ENCODE measurements at regions not wholly inside any gene's neighbourhood (a gene's known extent, or its start where the extent isn't known, plus 50 kb on each side); places are given as distances from the start of the nearest gene placed in this dataset.

DNA sequence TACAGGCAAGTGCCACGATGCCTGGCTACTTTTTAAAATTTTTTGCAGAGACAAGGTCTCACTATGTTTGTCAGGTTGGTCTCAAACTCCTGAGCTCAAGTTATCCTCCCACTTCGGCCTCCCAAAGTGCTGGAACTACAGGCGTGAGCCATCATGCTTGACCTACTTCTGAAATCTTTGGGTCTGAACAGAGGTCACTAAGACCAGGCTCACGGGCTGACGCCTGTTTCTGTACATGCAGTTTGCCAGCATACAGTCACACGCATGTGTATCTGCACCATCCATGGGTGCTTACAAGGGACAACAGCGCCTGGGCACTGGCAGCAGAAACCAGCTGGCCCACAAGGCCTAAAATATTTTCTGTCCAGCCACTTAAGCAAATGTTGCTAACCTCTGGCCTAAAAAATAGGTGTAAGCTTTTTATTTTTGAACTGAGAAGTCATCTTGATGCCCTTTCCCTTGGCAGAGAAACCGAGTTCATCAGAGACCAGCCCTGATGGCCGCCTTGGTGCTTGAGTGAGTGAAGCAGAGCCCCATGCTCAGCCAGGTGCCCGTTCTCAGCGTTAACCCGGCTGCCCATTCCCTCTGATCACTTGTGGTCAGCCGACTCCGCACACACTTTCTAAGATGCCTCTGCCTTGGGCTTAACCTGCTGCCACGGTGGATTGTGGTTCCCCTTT is 425.2 kb downstream of the OCA2 start:
- in situ Hi-C loops (cut with HindIII; ENCODE audit: low sequenced_read_pairs): no loop called here
- no peak for DNase-seq (ENCODE audit: low spot score)

DNA sequence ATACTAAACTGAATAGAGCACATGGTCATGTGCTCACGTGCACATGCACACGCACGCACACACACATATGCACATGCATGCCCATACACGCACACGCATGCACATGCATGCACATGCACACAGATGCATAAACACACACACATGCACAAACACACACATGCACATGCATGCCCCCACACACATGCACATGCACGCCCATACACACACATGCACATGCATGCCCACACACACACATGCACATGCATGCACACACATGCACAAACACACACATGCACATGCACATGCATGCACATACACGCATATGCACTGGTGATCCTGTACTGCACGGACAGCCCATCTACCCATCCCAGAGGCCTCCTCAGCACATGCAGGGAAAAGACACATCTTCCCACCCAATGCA is 426.6 kb downstream of the OCA2 start:
- in situ Hi-C loops (cut with HindIII; ENCODE audit: low sequenced_read_pairs): no loop called here
- no peak for DNase-seq (ENCODE audit: low spot score)

DNA sequence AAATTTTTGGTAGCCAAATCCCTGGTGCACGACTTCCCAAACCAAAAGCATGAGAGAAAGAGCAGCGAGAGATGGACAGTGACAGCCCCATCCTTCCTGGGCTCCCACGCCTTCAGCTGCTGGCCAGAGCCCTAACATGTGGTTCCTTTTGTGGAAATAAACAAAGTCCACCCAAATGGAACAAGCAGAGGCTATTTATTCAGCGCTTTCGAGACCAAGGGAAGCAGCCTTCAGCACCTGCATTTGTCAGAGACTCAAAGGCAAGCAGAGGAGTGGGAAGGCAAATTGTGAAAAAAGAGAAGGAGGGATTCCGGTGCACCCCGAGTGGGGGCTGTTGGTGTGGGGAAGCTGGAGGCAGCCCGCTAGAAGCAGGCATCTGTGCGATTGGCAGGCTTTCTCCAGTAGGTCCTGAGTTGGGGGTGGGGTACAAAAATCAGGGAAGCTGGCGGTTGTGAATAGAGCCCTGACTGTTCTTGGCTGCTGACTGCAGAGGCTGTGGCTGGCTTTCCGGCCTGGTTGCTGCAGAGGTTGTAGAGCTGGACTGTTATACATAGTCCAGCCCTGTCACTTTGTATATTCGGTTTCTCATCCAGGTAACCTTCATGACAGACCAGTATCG is 427.2 kb downstream of the OCA2 start:
- DNase-seq (ENCODE audit: low spot score): no peak
- in situ Hi-C loops (cut with HindIII; ENCODE audit: low sequenced_read_pairs): no loop called here

DNA sequence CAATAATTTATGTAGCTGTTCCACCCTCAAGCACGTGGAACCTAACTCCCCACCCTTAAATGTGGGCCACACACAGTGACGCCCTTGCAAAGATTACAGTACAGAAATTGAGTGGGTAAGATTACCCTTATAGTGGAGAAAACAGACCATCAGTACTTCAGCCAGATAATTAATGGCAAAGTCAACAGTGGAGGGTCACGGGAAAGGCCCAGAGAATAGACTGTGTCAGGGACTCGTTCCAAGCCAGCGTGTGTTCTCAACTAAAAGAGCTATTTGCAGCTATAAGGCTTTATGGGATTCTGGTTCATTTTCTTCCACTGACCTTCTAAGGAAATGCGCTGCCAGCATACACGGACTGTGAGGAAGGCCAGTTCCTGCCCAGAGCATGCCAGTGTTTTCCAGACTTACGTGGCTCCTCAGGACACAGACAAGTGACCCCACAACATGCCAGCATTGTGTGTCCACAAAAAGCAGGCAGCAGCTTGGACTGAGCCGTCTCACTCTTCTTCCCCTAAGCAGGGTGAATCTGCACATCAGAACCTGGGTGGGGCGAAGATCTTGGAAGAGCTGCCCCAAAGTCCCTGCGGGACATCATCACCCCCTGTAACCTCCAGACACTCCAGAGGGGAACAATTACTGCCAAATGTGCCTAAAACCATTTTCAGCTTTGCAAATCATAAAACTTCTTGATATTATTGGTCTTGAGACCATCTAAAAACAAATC is 428.5 kb downstream of the OCA2 start:
- in situ Hi-C loops (cut with HindIII; ENCODE audit: low sequenced_read_pairs): no loop called here
- no peak for DNase-seq (ENCODE audit: low spot score)

DNA sequence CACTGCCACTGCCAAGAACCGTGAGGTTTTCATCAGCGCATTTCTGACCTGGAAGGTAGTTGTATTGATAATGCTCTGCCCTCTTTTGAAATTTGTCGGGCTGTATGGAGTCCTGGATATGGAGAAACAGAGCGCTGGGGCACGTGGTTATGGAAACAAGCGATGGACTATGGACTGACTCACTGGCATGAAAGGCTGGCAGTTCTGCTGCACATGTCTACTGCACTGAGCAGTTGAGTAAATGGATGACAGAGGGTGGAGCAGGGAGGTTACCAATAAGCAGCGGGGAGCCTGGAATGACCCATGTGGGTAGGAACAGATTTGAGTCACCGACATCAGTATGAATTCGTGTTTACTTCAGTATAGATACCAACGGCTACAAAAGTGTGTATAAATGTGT is 429.5 kb downstream of the OCA2 start:
- in situ Hi-C loops (cut with HindIII; ENCODE audit: low sequenced_read_pairs): no loop called here
- no peak for DNase-seq (ENCODE audit: low spot score)

DNA sequence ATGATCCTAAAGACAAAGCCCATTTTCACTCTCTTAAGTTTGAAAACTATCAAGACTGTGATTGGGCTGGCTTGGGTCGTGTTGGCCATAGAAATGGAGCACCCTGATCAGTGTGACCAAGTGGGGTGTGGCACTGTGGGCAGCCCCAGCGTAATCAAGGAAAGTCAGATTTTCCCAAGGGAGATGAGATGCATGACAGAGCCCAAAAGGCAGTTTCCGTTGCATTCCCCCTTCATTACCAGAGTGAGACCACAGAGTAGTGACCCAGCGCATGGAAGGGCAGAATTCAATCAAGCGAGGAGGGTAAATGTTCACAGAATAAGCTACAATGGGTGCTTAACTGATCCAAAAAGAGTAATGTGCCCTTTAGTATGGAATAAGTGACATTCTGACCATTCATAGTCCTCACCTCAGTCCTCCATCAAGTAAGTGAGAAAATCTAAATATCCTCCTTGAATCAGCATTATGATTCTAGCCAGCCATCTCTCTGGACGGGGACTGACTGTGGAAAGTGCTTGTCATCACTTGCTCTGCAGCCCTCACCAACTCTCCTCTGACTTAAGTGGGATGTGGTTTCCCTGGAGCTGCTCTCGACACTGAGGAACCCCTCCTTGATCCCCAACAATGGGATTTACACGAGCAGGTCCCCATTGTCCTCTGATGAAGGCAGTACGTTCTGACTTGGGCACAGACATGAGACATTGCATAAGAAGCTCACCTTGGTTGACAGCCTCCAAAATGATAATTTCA is 430.5 kb downstream of the OCA2 start:
- no peak for DNase-seq (ENCODE audit: low spot score)
- in situ Hi-C loops (cut with HindIII; ENCODE audit: low sequenced_read_pairs): no loop called here

DNA sequence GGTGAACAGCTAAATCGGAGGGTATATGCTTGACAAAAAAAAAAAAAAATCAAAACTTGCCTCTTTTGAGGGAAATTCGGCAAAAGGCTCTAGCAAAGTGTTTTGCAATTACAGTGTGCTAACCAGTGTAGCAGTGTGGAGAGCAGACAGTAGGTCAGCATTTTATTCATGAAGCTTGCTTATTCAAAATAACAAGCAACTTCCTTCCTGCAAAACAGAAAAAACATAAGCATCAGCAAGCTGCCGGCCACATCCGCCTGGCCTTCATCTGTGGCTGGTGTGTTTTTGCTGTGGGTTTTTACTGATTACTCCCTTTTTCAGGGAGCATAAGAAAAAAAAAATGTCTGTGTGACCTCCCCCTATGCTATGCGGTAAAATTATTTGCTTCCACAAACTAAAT is 434.1 kb downstream of the OCA2 start:
- no peak for DNase-seq (ENCODE audit: low spot score)
- in situ Hi-C loops (cut with HindIII; ENCODE audit: low sequenced_read_pairs): no loop called here

DNA sequence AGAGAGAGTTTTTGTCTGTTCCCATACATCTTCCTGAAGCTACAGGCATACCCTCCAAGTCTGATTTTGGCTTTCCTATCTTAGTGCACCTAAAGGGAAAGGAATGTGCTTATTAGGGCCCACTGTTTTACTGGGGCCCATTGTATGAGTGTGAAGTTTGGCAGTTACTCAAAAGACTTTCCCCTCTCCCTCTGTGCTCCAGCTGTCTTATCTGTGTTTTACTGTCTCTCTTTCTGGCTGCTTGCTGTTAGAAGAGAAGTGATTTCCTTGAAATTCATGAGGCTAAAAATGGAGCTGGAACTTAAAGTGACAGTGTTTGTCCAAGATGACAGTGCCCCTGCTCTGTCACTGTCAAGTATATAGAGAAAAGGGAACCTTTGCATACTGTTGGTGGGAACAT is 436.2 kb downstream of the OCA2 start:
- no peak for DNase-seq (ENCODE audit: low spot score)
- in situ Hi-C loops (cut with HindIII; ENCODE audit: low sequenced_read_pairs): no loop called here

DNA sequence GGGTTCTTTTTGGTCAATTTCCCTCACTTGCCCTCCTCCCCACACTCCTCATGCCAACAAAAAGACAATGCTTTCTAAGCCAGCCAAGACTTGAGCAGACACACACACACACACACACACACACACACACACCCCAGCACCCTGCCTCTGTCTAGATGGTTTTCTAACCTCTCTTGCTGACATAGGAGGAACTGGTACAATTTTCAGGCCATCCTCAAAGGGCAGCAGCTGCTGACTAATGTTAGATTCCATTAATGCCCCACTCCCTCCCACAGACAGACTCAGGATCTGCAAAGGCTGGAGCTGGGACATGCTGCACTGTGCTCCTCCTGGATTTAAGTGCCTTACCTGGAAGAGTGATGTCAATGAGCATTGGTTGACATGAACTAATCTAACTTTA is 438.4 kb downstream of the OCA2 start:
- in situ Hi-C loops (cut with HindIII; ENCODE audit: low sequenced_read_pairs): no loop called here

DNA sequence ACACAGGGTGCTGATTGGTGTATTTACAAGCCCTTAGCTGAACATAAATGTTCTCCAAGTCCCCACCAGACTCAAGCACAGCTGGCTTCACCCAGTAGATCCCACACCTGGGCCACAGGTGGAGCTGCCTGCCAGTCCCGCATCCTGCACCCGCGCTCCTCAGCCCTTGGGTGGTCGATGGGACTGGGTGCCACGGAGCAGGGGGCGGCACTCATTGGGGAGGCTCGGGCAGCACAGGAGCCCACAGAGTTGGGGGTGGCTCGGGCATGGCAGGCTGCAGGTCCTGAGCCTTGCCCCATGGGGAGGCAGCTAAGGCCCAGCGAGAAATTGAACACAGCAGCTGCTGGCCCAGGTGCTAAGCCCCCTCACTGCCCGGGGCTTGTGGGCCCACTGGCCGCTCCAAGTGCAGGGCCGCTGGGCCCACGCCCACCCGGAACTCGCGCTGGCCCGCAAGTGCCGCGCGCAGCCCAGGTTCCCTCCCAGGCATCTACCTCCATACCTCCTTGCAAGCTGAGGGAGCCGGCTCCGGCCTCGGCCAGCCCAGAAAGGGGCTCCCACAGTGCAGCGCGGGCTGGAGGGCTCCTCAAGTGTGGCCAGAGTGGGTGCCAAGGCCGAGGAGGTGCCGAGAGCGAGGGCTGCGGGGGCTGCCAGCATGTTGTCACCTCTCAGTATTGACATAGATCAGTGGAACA is 442.7 kb downstream of the OCA2 start:
- in situ Hi-C loops (cut with HindIII; ENCODE audit: low sequenced_read_pairs): no loop called here
- DNase-seq (ENCODE audit: low spot score): no peak

More for the DNA sequence above, 438.4 kb downstream of the OCA2 start:
- DNase-seq (ENCODE audit: low spot score): no peak

DNA sequence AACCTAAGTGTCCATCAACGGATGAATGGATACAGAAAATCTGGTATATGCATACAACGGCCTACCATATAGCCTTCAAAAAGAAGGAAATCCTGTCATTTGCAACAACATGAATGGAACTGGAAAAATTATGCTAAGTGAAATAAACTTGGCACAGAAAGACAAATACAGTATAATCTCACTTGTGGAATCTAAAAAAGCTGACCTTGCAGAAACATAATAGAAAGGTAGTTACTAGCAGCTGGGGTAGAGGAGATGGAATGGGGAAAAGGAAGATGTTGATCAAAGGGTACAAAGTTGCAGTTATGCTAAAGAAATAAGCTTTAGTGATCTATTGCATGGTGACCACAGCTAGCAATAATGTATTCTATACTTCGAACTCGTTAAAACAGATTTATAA is 444.1 kb downstream of the OCA2 start:
- DNase-seq (ENCODE audit: low spot score): no peak
- in situ Hi-C loops (cut with HindIII; ENCODE audit: low sequenced_read_pairs): no loop called here

DNA sequence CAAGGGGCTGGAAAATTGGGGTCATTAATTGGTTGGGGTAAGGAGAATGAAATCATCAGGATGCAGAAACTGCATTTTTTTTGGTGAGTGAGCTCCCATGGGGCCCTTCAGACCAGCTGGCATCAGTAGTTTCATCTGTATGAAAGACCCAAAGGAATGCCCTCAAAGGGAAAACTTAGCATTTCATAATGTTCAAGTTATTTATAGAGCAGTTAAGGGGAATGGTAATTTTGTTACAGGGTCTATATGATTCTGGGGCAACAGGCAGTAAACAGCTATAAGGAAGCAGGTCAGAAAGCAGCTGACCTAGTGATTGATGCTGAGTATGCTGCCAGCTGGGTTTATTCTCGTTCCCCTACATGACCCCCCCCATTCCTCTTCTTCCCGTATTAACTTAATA is 448.9 kb downstream of the OCA2 start:
- no peak for DNase-seq (ENCODE audit: low spot score)
- in situ Hi-C loops (cut with HindIII; ENCODE audit: low sequenced_read_pairs): no loop called here

DNA sequence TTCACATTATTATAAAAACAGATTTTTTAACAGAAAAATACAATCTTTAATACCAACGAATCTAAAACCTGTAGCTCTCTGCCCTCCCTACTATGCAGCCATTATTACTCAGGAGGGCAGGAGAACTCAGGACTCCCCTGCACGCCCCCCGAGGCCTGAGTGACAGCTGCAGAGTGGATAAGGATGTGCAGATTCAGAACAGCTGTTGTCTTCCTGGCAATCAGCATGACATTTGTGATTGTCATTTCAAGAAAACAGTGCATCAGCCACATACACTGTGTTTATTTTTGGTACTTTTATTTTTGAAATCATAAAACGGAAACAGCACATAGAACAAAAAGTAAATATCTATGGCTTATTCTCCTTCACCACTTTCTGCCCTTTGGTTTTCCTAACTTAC is 450.8 kb downstream of the OCA2 start:
- DNase-seq (ENCODE audit: low spot score): no peak
- in situ Hi-C loops (cut with HindIII; ENCODE audit: low sequenced_read_pairs): no loop called here

DNA sequence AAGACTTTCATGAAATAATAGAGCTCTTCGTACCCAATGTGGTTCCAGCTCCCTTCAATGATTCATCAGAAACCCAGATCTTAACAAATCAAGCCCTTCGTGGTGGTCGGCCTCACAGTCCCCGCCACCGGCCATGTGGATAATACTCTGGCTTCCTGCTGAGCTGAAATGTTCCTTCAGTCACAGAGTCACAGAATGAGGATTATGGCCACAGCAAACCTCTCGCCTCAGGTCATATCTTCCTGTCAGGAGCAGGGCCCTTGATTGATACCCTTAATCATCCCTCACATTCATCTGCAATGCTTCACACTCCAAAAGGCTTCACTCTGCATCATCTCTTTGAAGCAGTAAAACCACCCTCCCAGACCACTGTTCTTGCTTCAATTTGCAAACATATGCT is 452.6 kb downstream of the OCA2 start:
- in situ Hi-C loops (cut with HindIII; ENCODE audit: low sequenced_read_pairs): no loop called here
- no peak for DNase-seq (ENCODE audit: low spot score)

DNA sequence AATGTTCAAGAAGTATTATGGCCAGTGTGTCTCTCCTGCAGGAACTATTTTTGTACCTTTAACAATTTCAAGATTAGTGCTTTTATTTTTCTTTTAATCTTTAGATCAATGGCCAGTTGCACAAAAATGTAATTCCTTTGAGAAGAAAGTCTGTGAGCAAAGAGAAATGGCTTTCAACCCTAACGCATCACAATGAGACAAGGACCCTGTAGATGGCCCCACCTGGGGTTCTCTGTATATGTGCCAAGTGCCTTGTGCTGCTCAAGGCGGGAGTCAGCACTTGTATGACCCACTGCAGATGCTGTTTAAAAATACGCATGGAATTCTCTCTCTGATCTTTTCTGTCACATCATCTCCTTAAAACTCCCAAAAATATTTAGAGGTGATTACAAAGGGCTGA is 453.4 kb downstream of the OCA2 start:
- DNase-seq (ENCODE audit: low spot score): no peak
- in situ Hi-C loops (cut with HindIII; ENCODE audit: low sequenced_read_pairs): no loop called here

DNA sequence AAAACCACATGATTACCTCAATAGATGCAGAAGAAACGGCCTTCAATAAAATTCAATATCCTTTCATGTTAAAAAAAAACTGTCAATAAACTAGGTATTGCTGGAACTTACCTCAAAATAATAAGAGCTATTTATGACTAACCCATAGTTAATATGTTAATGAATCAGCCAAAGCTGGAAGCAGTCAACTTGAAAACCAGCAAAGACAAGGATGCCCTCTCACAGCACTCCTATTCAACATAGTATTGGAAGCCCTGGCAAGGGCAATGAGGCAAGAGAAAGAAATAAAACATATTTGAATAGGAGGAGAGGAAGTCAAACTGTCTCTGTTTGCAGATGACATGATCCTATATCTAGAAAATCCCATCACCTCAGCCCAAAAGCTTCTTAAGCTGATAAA is 456.1 kb downstream of the OCA2 start:
- in situ Hi-C loops (cut with HindIII; ENCODE audit: low sequenced_read_pairs): no loop called here
- no peak for DNase-seq (ENCODE audit: low spot score)

DNA sequence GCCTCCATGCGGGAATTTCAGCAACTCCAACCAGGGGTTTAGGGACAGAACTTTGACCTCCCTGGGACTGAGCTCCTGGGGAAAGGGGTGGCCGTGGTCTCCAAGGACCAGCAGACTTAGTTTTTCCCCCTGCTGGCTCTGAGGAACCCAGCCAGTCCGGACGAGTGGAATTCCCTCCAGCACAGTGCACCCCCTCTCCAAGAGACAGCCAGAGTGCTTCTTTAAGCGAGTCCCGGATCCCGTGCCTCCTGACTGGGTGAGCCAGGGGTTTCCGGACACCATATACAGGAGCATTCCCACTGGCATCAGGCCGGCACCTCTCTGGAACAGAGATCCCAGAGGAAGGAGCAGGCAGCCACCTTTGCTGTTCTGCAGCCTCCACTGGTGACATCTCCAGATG is 459.5 kb downstream of the OCA2 start:
- in situ Hi-C loops (cut with HindIII; ENCODE audit: low sequenced_read_pairs): no loop called here
- DNase-seq (ENCODE audit: low spot score): no peak

DNA sequence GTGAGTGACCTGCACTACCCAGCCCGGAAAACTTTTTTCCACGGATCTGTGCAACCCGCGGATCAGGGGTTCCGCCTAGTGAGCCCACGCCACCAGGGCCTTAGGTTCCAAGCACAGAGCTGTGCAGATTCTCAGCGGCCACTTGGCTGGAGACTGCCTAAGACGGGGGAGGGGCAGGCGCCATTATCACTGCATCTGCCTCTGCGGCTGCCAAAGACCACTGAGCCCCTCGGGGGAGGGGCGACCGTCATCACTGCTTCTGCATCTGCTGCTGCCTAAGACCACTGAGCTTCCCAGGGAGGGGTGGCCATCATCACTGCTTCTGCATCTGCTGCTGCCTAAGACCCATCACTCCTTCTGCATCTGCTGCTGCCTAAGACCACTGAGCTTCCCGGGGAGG is 460.2 kb downstream of the OCA2 start:
- DNase-seq (ENCODE audit: low spot score): no peak
- in situ Hi-C loops (cut with HindIII; ENCODE audit: low sequenced_read_pairs): no loop called here

DNA sequence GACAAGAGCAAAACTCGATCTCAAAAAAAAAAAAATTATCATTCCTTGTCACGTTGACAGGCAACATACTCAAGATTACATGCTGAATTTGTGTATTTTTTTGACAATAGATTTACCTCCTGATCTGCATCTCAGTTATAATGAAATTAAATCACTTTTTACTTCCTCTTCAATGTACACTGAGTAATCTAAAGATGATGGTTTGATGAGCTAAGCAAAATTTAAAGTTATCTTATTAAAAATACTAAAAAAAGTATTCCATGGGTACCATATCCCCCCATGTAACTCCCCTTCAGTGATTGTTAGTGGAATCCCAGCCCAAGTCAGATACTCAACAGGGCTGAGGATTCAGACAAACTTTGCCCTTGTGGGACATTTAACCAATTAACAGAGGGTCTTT is 463.2 kb downstream of the OCA2 start:
- no peak for DNase-seq (ENCODE audit: low spot score)
- in situ Hi-C loops (cut with HindIII; ENCODE audit: low sequenced_read_pairs): no loop called here

DNA sequence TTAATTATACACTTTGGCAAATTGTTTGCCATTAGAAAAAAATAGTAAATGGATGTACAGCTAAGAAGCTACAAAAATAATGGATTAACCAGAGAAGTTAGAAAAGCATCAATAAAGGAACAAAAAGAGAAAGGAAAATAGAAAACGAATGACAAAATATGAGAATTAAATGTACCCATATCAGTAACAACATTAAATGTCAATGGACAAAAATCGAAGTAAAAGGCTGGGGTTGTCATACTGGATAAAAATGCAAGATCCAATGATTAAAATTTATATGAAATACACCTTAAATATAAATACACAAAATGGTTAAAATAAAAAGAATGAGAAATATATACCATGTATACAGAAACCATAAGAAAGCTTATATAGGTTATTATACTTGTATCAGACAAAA is 470.6 kb downstream of the OCA2 start:
- in situ Hi-C loops (cut with HindIII; ENCODE audit: low sequenced_read_pairs): no loop called here
- DNase-seq (ENCODE audit: low spot score): no peak

Measured in G401 (cell line).